ENCODE measurements at regions not wholly inside any gene's neighbourhood (a gene's known extent, or its start where the extent isn't known, plus 50 kb on each side); places are given as distances from the start of the nearest gene placed in this dataset.

- peaks cover 10% of the 10 kb centered on the region for H3K23me2 ChIP-seq (ENCODE audit: insufficient read length, low read depth, low read length, poor library complexity, severe bottlenecking)
- Mint-ChIP-seq H3K36me3 (ENCODE audit: insufficient read depth in 1 of 3, low read depth in 3 of 3) (no peaks in the 10 kb centered on the region), H3K27me3 (ENCODE audit: low read depth) (peaks cover 15% of the 10 kb centered on the region), H3K9me3 (no peaks in the 10 kb centered on the region), H3K4me3 (no peak overlapping the region), H3K4me1 (peaks cover 22 to 24% of the 10 kb centered on the region in 2 experiments), H3K27ac (no peak overlapping the region)
- H4K5ac ChIP-seq (ENCODE audit: insufficient read length, low read depth, low read length): no peak overlapping the region
- H4K20me1 ChIP-seq (ENCODE audit: control insufficient read depth, insufficient read depth, insufficient read length): no peaks in the 10 kb centered on the region
- no peaks in the 10 kb centered on the region for H3K27me3 ChIP-seq (ENCODE audit: insufficient read depth, low read length)
- H2BK12ac ChIP-seq (ENCODE audit: insufficient read length, low read depth, low read length): no peak overlapping the region
- H3K4ac ChIP-seq (ENCODE audit: low read depth, low read length): no peak overlapping the region
- H3K79me2 ChIP-seq (ENCODE audit: insufficient read depth, low read length): no peaks in the 10 kb centered on the region
- 0 out of 2 replicates have a peak, but pooled peaks cover 5% of the 10 kb centered on the region for H3K4me1 ChIP-seq (ENCODE audit: insufficient read depth, low read length)
- H3K23ac ChIP-seq (ENCODE audit: insufficient read length, low read depth, low read length): no peak overlapping the region
- H3K79me1 ChIP-seq (ENCODE audit: insufficient read depth, low read depth, low read length, poor library complexity, severe bottlenecking): no peaks in the 10 kb centered on the region
- H4K8ac ChIP-seq (replicated peaks; ENCODE audit: insufficient read length, low read depth, low read length): no peak overlapping the region
- H3K27ac ChIP-seq (ENCODE audit: insufficient read length, low read depth, low read length): no peak overlapping the region
- H3K9ac ChIP-seq (ENCODE audit: extremely low read depth, insufficient read length, low read length): no peak overlapping the region
- no peaks in the 10 kb centered on the region for H3K9me3 ChIP-seq (ENCODE audit: control insufficient read depth, low read depth, low read length)
- H3K14ac ChIP-seq (ENCODE audit: insufficient read depth, low read length): no peak overlapping the region
- no peak overlapping the region for H4K91ac ChIP-seq (ENCODE audit: insufficient read length, low read depth, low read length)
- WGBS (ENCODE audit: extremely low coverage, insufficient read length, low lambda C conversion rate): no CpG with 5 or more reads among the region's 3 CpGs
- no peak overlapping the region for H2BK15ac ChIP-seq (ENCODE audit: low read depth, low read length)
- no peak for TF ChIP-seq CTCF (conservative IDR thresholded peaks at IDR 0.05)
- H2BK5ac ChIP-seq (ENCODE audit: insufficient read length, low read length): no peak overlapping the region
- no peak overlapping the region for H3K56ac ChIP-seq (ENCODE audit: insufficient read length, low read depth, low read length)
- no peak overlapping the region for H3K4me2 ChIP-seq (ENCODE audit: insufficient read depth, insufficient read length, low read length)
- no peak overlapping the region for H3T11ph ChIP-seq (ENCODE audit: low read length)
- no peak for DNase-seq
- H2AFZ ChIP-seq (ENCODE audit: low read length): no peak overlapping the region
- H2BK20ac ChIP-seq (ENCODE audit: low read depth, low read length, poor library complexity, severe bottlenecking): no peak overlapping the region
- no peak overlapping the region for H2BK120ac ChIP-seq (ENCODE audit: low read depth, low read length, poor library complexity, severe bottlenecking)
- no peak overlapping the region for H2AK5ac ChIP-seq (ENCODE audit: insufficient read length, low read length)
- no peak overlapping the region for H3K18ac ChIP-seq (ENCODE audit: insufficient read length, low read depth, low read length)
Measured at GRCh38 chr18:10130606-10131005, 216.8 kb downstream of the VAPA start.

All from H9 (cell line).